Bronchial epithelial cell (primary cell): ENCODE measurements at regions not wholly inside any gene's neighbourhood (a gene's known extent, or its start where the extent isn't known, plus 50 kb on each side); places are given as distances from the start of the nearest gene placed in this dataset.

Source experiments
- DNase-seq: peaks from one replicate; pipeline ENCODE4 v3.0.0-alpha.2; 2010; ENCODE audit warnings: low read depth
- FAIRE-seq: peaks from 2 replicates; lab custom pipeline; 2011; peaks lifted over from hg19 to GRCh38; lab: Jason Lieb, UNC
- H3K27me3 ChIP-seq: 2 replicates; pipeline ENCODE4 v1.5.1; 2011; ENCODE audit warnings: low read length; ENCODE audit not compliant: control insufficient read depth, insufficient read depth
- H3K36me3 ChIP-seq: 2 replicates; pipeline ENCODE4 v1.5.1; 2011; ENCODE audit warnings: low read length; ENCODE audit not compliant: control insufficient read depth, insufficient read depth
- H3K4me3 ChIP-seq: 2 replicates; pipeline ENCODE4 v1.5.1; 2011; ENCODE audit warnings: mild to moderate bottlenecking, low read depth, low read length, control low read depth
- CTCF ChIP-seq: IDR thresholded peaks from 2 replicates; pipeline ENCODE4 v1.5.1; 2011; ENCODE audit warnings: mild to moderate bottlenecking, moderate library complexity, low read length, control low read depth, inconsistent platforms; ENCODE audit not compliant: insufficient read depth, severe bottlenecking

GRCh38 chr4:3368841-3369760 lies 72.7 kb upstream of the HGFAC start:
- FAIRE-seq (no peak), DNase-seq (no peak)
- peaks cover 11% of the 10 kb centered on the region for H3K27me3 ChIP-seq
- TF ChIP-seq CTCF: no peak
- H3K4me3 ChIP-seq: no peak overlapping the region
- no peaks in the 10 kb centered on the region for H3K36me3 ChIP-seq

- TF ChIP-seq CTCF: no peak
- H3K4me3 ChIP-seq: no peak overlapping the region
- no peak for FAIRE-seq
Measured at GRCh38 chr4:3369781-3370674, 71.7 kb upstream of the HGFAC start.

GRCh38 chr4:3371033-3372001 lies 70.5 kb upstream of the HGFAC start:
- no peak for TF ChIP-seq CTCF
- FAIRE-seq (no peak), DNase-seq (no peak)
- Histone ChIP-seq H3K4me3 (no peak overlapping the region), H3K36me3 (no peaks in the 10 kb centered on the region), H3K27me3 (peaks cover 11% of the 10 kb centered on the region)

More at GRCh38 chr4:3369781-3370674, 71.7 kb upstream of the HGFAC start:
- Histone ChIP-seq H3K27me3 (peaks cover 11% of the 10 kb centered on the region), H3K36me3 (no peaks in the 10 kb centered on the region)
- DNase-seq: peak; percentile 49

- no peak for DNase-seq
- FAIRE-seq: no peak
- Histone ChIP-seq H3K27me3 (peaks cover 11% of the 10 kb centered on the region), H3K4me3 (no peak overlapping the region), H3K36me3 (no peaks in the 10 kb centered on the region)
- no peak for TF ChIP-seq CTCF
Measured at GRCh38 chr4:3372264-3372932, 69.4 kb upstream of the HGFAC start.

- FAIRE-seq (no peak), DNase-seq (no peak)
- Histone ChIP-seq H3K27me3 (peaks cover 11% of the 10 kb centered on the region), H3K4me3 (no peak overlapping the region), H3K36me3 (no peaks in the 10 kb centered on the region)
- no peak for TF ChIP-seq CTCF
Measured at GRCh38 chr4:3372933-3373465, 68.8 kb upstream of the HGFAC start.
